SIG-M5 treated with dmso at 0.1 percent for 504 hours (cell line): ENCODE measurements at regions not wholly inside any gene's neighbourhood (a gene's known extent, or its start where the extent isn't known, plus 50 kb on each side); places are given as distances from the start of the nearest gene placed in this dataset.
"Not testable (repeated sequence)": the region's sequence is repeated elsewhere in the genome, so short reads cannot be mapped to it uniquely, and the experiment has no call there.

Source experiments
- DNase-seq: peaks from one replicate; lab custom pipeline; 2025; ENCODE audit not compliant: unreplicated experiment; lab: John Stamatoyannopoulos, UW

- not testable (repeated sequence) for DNase-seq
Observed at GRCh38 chr4:137405833-137406232, 126.5 kb downstream of the PCDH18 start.

DNA sequence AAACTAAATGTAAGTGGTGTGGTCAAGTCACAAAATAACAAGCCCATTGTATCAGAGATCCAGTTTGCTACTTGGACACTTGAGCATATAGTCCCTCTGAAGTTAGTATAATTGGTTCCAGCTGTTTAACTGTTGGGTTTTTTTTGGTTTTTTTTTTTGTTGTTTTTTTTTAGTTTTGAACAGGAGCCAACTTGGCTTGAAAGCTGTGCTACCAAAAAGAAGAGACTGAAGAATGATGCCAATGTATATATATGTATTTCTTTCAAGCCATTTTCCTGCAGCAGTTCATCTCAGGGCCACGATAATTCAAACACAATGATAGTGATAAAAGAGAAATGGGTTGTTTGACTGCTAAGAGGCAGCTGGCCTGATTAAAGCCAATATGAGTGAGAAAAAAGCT lies 138.3 kb downstream of the PCDH18 start:
- no peak for DNase-seq

DNA sequence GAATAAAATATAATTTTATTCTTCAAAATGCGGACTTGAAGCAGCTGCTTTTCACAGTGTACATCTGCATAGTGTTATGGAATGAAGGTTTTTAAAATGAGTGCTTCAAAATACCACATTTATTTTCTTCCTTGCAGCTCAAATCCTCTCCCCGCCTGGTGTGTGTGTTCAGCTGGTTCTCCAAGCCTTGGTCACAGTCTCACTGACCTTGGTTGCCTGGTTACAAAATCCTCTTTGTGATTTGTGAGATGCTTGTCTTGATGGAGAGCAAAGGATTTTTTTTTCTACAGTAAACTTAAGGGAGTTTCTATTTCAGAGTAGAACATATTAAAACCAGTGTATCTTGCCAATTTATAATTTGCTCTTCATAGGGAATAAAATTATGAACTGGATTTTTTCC lies 139.2 kb downstream of the PCDH18 start:
- DNase-seq, result no peak

GRCh38 chr4:137390707-137391106 lies 141.6 kb downstream of the PCDH18 start:
- DNase-seq, result no peak

DNA sequence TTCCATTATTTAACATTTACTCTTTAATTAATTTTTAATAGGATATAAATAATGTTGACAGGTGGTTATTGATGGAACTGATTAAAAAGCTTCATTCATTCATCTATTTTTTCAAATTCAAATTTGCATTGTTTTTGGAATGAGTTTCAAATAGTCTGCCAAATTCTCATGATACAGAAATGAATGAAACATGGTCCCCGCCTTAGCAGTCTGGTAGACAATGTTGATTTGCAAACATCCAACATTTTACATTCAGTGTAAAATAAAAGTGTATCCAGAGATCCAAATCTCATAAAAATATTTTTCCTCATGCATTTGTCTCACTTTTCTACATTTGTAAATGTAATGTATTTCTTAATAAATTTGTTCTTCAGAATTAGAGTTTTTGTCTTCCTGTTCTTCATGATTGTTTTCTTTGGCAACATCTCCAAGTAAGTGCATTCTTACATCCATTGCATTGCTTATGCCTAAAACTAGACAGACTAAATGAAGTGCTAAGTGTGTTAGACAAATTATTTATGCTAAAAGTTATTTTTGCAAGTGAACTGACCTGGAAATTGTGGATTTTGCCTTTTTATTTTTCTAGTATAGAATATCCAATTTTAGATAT lies 142.3 kb downstream of the PCDH18 start:
- no peak for DNase-seq

- DNase-seq, result no peak
Observed at GRCh38 chr4:137387924-137388323, 144.4 kb downstream of the PCDH18 start.

DNA sequence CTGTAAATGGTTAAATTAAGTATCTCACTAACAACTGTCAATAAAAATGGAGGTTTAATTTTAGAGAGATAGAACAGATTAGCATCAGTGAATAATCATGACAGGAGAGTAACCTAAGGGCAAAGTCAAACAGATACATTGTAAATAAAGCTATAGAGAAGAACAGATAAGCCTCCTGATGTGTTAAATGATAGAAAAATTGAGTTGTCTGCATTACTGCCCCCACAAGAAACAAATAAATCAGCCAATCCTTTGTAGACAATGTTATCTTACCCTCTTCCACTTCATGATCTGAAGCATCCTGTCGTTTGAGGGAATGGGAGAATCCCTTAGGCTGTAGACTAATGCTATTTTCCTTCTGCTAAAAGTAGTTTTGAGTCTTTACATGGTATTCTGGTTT lies 147.8 kb downstream of the PCDH18 start:
- no peak for DNase-seq

DNA sequence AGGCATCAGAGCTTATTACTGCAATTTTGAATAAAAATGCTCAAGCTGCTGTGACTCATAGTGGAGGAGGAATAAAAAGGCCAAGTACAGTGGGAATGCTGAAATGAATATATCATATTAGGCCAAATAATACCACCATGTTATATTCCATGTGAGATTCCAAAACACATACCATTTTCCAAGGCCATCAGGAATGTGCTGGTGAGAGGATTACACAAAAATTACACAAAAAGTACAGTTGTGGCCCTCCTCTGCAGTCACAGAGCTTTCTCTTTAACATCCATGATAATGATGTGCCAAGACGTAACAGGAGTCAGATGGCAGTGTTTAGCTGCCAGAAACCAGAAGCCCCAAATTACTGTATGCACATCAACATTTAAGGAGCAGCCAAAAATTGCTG lies 153.5 kb downstream of the PCDH18 start:
- no peak for DNase-seq

GRCh38 chr4:137378393-137378792 lies 153.9 kb downstream of the PCDH18 start:
- no peak for DNase-seq

- no peak for DNase-seq
Observed at GRCh38 chr4:137376312-137376711, 156.0 kb downstream of the PCDH18 start.

- DNase-seq, result no peak
Observed at GRCh38 chr4:137375111-137375850, 157.0 kb downstream of the PCDH18 start.

- DNase-seq, result no peak
Observed at GRCh38 chr4:137370679-137371078, 161.6 kb downstream of the PCDH18 start.

- DNase-seq, result no peak
Observed at GRCh38 chr4:137370206-137370633, 162.1 kb downstream of the PCDH18 start.

DNA sequence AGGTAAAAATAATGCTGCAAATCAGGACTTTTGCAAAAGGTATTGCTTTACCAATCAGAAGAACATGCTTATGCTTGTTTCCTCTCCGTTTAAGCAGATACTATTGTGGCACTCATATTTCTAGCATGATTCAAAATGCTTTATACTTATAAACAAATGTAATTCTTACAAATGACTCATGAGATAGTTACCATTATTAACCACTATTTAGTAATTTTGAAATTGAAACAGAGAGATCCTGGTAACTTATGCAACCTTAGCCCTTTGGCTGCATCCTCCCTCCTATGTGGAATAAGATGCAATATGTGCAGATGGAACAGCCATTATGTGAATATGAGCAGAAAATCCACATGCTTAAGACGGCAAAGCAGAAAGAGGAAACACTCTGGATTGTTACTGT lies 164.7 kb downstream of the PCDH18 start:
- no peak for DNase-seq

DNA sequence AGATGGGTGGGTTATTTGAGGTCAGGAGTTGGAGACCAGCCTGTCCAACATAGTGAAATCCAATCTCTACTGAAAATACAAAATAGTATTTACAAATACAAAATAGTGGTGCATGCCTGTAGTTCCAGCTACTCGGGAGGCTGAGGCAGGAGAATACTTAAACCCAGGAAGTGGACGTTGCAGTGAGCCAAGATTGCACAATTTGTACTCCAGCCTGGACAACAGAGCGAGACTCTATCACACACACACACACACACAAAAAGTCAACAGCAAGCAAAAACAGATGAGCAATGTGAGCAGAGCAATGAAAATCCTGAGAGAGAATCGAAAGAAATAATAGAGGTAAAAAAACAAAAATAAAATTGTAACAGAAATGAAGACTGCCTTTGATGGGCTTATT lies 168.8 kb downstream of the PCDH18 start:
- DNase-seq, result no peak

DNA sequence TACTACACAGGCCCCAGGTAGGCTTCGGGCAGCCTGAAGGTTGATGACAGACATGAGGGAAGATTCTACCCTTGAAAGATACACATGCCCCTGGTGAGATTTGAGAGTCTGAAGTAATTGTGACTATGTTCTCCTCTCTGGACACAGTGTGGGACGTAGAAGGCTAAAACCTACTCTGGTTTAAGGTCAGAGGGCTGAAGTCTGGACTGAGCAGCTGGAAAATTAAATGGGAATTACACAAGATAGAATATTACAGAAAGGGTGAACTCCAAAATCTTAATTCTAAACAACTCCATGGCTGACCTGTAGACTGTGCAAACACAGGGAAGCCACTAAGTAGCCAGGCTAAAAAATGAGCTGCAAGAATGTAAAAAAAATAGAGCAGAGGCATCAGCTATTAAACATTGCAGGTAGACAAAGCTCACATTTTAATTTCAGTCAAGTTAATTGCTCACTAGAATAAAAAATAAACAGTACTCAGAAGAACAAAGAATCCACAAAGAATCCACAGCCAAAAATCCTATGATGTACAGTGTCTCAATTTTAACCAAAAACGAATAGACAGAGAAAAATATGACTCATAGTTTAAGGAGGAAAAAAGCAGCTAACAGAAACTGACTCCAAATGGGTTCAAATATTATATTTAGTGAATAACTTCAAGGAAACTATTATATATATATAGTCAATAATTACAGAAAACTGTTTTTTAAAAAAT lies 170.4 kb downstream of the PCDH18 start:
- DNase-seq, result no peak

DNA sequence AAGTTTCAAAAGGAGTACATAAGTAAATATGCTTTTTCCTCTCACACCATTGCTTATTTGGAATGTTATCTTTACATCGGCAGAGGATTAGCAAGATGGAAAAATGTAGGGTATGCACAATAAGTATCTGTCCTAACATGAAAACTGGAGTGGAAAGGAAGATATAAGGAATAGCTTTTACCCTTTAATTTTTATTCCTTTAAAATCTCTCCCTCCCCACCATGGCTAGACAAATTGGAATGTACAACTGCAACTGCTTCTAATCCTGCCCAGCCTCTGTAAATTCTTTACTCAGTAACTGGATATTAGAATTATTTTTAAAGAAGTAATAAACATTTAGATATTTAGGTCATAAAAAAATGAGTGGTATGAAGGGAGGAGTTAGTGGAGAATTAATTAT lies 171.5 kb downstream of the PCDH18 start:
- DNase-seq, result no peak

DNA sequence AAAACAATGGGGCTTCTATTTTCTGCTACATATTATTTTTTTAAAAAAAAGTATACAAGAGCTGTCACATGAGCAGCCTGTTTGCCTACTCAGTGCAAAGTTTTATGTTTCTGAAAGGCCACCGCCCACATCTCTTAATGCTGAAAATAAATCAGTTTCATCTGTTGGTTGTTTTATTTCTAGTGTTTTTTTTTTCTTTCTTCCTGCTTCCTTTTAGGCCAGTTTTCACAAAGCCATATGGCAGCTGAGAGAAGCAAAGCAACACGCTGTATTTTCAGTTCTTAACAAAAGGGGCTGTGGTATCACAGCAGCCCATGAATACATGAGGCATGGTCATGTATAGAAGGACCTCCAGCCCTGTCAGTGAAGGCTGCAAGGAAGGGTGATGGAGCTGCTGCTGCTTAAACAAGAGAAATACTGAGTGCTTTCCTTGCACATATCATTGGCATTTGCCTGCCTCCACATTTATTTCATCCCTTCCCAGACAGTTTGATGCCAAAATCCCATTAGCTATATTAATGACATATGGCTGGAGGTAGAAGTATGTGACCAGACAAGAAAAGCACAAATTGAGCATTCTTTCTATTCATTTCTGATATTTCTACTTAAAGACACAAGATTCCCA lies 172.5 kb downstream of the PCDH18 start:
- no peak for DNase-seq

DNA sequence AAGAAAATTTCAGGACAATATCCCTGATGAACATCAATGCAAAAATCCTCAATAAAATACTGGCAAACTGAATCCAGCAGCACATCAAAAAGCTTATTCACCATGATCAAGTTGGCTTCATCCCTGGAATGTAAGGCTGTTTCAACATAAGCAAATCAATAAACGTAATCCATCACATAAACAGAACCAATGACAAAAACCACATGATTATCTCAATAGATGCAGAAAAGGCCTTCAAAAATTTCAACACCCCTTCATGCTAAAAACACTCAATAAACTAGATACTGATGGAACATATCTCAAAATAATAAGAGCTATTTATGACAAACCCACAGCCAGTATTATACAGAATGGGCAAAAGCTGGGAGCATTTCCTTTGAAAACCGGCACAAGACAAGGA lies 177.7 kb downstream of the PCDH18 start:
- DNase-seq, result not testable (repeated sequence)

- no peak for DNase-seq
Observed at GRCh38 chr4:137347371-137347770, 184.9 kb downstream of the PCDH18 start.

- no peak for DNase-seq
Observed at GRCh38 chr4:137345597-137345996, 186.7 kb downstream of the PCDH18 start.

DNA sequence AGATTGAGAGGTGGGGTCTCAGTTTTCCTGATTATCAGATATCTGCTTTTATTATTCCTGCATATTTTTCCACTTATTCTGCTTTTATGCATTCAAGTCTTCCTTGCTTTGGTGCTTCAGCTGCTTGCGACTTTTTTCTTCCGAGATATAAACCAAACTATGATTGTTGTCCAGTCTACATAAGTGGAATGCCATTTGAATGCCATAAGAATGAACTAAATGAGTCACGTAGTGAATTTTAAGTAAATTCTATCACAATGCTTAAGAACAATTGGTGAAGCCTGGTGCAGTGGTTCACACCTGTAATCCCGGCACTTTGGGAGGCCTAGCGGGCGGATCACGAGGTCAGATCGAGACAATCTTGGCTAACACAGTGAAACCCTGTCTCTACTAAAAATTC lies 189.1 kb downstream of the PCDH18 start:
- DNase-seq, result no peak
